ENCODE measurements at regions not wholly inside any gene's neighbourhood (a gene's known extent, or its start where the extent isn't known, plus 50 kb on each side); places are given as distances from the start of the nearest gene placed in this dataset.
"Not testable (repeated sequence)": the region's sequence is repeated elsewhere in the genome, so short reads cannot be mapped to it uniquely, and the experiment has no call there.

DNA sequence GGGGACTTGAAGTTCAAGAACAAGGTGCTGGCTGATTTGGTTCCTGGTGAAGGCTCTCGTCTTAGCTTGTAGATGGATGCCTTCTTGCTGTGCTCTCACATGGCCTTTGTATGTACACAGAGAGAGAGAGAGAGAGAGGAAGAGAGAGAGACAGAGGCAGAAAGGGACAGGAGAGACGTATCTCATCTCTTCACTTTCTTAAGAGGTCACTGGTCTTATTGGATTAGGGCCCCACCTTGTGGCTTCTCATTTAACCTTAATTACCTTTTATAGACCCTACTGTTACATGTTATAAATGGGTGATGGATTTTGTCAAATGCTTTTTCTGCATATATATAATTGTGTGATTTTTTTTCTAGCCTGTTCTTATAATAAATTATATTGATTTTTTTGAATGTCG lies 1444.2 kb downstream of the ADGRL3 start:
- no peak overlapping the region for H2AFZ ChIP-seq (ENCODE audit: low read length, unreplicated experiment)
- no peaks in the 10 kb centered on the region for H3K27me3 ChIP-seq (ENCODE audit: insufficient read depth, low read length)
- no peak overlapping the region for H3K4me3 ChIP-seq (ENCODE audit: low read depth, low read length)
- no peaks in the 10 kb centered on the region for H3K4me1 ChIP-seq (ENCODE audit: control insufficient read depth, insufficient read depth, low read length, unreplicated experiment)
- no peak overlapping the region for H3K27ac ChIP-seq (ENCODE audit: low read depth, low read length)
- H3K79me2 ChIP-seq (ENCODE audit: control insufficient read depth, insufficient read depth, low read length, unreplicated experiment): no peaks in the 10 kb centered on the region
- no peaks in the 10 kb centered on the region for H3K36me3 ChIP-seq (ENCODE audit: insufficient read depth, low read length)

- no peak overlapping the region for H3K27ac ChIP-seq (ENCODE audit: low read depth, low read length)
- H2AFZ ChIP-seq (ENCODE audit: low read length, unreplicated experiment): no peak overlapping the region
- no peaks in the 10 kb centered on the region for H3K27me3 ChIP-seq (ENCODE audit: insufficient read depth, low read length)
- H3K4me3 ChIP-seq (ENCODE audit: low read depth, low read length): no peak overlapping the region
- no peaks in the 10 kb centered on the region for H3K36me3 ChIP-seq (ENCODE audit: insufficient read depth, low read length)
- H3K79me2 ChIP-seq (ENCODE audit: control insufficient read depth, insufficient read depth, low read length, unreplicated experiment): no peaks in the 10 kb centered on the region
- no peaks in the 10 kb centered on the region for H3K4me1 ChIP-seq (ENCODE audit: control insufficient read depth, insufficient read depth, low read length, unreplicated experiment)
Observed at GRCh38 chr4:62640296-62640695, 1440.2 kb downstream of the ADGRL3 start.

DNA sequence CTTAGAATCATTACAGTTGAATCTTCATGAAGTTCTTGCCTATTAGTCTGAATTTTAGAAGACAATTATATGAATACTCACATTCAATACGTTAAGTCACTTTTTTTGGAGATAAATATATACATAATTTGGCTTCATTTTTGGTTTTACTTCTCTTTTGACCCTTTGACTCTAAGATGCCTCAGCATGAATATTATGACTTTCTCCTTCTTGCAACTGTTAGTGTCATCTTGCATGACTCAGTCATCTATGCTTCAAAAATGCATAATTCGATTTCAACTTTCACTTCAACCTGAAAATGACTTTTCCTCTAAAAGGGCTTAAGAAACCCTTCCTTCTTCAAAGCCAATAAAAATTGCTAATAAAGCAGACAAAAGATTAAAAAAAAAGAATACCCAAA lies 1427.5 kb downstream of the ADGRL3 start:
- H3K4me1 ChIP-seq (ENCODE audit: control insufficient read depth, insufficient read depth, low read length, unreplicated experiment): no peaks in the 10 kb centered on the region

DNA sequence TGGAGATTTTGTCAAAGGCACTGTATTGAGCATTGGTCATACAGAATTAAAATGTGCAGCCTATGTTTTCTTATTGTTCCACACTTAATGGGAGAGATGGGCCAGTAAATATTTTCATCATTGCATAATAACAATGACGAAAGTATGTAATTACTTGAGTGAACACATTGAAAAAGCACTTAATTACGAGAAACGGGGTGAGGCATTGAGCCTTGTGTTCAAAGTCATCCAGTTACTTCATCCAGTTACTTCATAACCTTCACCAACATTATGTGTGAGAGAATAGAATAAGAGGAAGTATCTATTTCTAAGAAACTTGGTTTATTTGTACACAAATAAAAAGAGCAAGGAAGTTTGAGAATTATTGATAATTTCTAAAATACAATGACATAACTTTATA lies 1427.0 kb downstream of the ADGRL3 start:
- H3K4me1 ChIP-seq (ENCODE audit: control insufficient read depth, insufficient read depth, low read length, unreplicated experiment): no peaks in the 10 kb centered on the region
- H3K27ac ChIP-seq (ENCODE audit: low read depth, low read length): no peak overlapping the region
- no peak overlapping the region for H3K4me3 ChIP-seq (ENCODE audit: low read depth, low read length)
- no peaks in the 10 kb centered on the region for H3K27me3 ChIP-seq (ENCODE audit: insufficient read depth, low read length)
- H3K79me2 ChIP-seq (ENCODE audit: control insufficient read depth, insufficient read depth, low read length, unreplicated experiment): no peaks in the 10 kb centered on the region
- no peak overlapping the region for H2AFZ ChIP-seq (ENCODE audit: low read length, unreplicated experiment)
- H3K36me3 ChIP-seq (ENCODE audit: insufficient read depth, low read length): no peaks in the 10 kb centered on the region

More for the DNA sequence above, 1427.5 kb downstream of the ADGRL3 start:
- H3K79me2 ChIP-seq (ENCODE audit: control insufficient read depth, insufficient read depth, low read length, unreplicated experiment): no peaks in the 10 kb centered on the region
- no peak overlapping the region for H3K4me3 ChIP-seq (ENCODE audit: low read depth, low read length)
- no peaks in the 10 kb centered on the region for H3K27me3 ChIP-seq (ENCODE audit: insufficient read depth, low read length)
- no peak overlapping the region for H2AFZ ChIP-seq (ENCODE audit: low read length, unreplicated experiment)
- H3K36me3 ChIP-seq (ENCODE audit: insufficient read depth, low read length): no peaks in the 10 kb centered on the region
- H3K27ac ChIP-seq (ENCODE audit: low read depth, low read length): no peak overlapping the region

DNA sequence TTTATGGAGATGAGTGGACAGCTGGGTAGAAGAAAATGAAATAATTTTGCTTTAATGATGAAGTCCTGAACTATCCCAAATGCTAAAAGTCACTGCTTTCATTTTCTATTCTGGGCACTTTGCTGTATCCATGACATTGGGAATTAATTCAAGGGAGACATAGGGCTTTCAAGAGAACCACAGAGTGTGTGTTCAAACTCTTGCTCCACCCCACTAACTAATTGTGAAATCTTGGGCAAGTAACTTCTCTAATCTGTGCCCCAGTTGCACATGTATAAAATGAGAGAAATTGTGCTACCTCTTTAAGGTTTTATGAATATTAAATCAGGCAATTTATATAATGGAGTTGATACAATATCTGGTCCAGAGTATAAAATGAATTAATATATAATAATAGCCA lies 1422.0 kb downstream of the ADGRL3 start:
- H3K27ac ChIP-seq (ENCODE audit: low read depth, low read length): no peak overlapping the region
- H3K36me3 ChIP-seq (ENCODE audit: insufficient read depth, low read length): no peaks in the 10 kb centered on the region
- no peaks in the 10 kb centered on the region for H3K4me1 ChIP-seq (ENCODE audit: control insufficient read depth, insufficient read depth, low read length, unreplicated experiment)
- no peaks in the 10 kb centered on the region for H3K79me2 ChIP-seq (ENCODE audit: control insufficient read depth, insufficient read depth, low read length, unreplicated experiment)
- H3K4me3 ChIP-seq (ENCODE audit: low read depth, low read length): no peak overlapping the region
- no peak overlapping the region for H2AFZ ChIP-seq (ENCODE audit: low read length, unreplicated experiment)
- no peaks in the 10 kb centered on the region for H3K27me3 ChIP-seq (ENCODE audit: insufficient read depth, low read length)

DNA sequence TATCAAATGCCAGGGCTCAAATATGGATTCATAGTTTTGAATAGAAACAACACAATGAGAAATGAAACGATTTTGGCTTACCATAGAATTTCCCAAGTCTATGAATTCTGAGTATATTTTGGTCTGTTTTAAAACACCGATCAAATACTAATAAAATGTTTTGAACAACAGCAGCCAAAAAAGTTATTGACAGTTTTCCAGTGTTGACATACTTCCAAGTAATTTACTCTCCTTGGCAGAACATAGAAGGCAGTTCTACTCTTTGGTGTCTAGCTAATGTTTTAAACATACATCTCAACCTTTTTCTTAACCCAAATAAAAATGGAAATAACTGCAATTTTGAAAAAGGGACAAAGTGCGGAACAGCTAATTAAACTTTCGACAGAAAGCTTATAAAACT lies 1419.8 kb downstream of the ADGRL3 start:
- Histone ChIP-seq H3K4me3 (ENCODE audit: low read depth, low read length) (no peak overlapping the region), H3K4me1 (ENCODE audit: control insufficient read depth, insufficient read depth, low read length, unreplicated experiment) (no peaks in the 10 kb centered on the region), H3K27me3 (ENCODE audit: insufficient read depth, low read length) (no peaks in the 10 kb centered on the region), H2AFZ (ENCODE audit: low read length, unreplicated experiment) (no peak overlapping the region), H3K27ac (ENCODE audit: low read depth, low read length) (no peak overlapping the region), H3K79me2 (ENCODE audit: control insufficient read depth, insufficient read depth, low read length, unreplicated experiment) (no peaks in the 10 kb centered on the region), H3K36me3 (ENCODE audit: insufficient read depth, low read length) (no peaks in the 10 kb centered on the region)

DNA sequence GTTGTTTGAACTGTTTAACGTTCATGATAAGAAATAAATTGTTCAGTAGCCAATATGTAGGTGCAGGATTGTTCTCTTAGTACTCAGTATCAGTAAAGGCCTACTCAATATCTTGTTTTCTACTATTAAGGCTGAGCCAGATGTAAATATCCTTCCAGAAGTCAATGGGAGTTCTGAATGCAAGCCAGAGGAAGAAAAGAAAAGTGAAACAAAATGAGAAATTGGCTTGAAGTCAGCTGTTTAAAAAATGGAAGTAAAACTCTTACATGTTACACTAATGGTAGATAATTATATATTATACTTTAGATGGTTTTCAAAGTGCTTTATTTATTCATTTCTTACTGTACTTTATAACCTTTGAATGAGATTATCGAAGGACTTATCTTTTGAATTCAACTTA lies 1417.9 kb downstream of the ADGRL3 start:
- no peak overlapping the region for H3K27ac ChIP-seq (ENCODE audit: low read depth, low read length)
- no peak overlapping the region for H3K4me3 ChIP-seq (ENCODE audit: low read depth, low read length)
- no peaks in the 10 kb centered on the region for H3K27me3 ChIP-seq (ENCODE audit: insufficient read depth, low read length)
- H2AFZ ChIP-seq (ENCODE audit: low read length, unreplicated experiment): no peak overlapping the region
- H3K4me1 ChIP-seq (ENCODE audit: control insufficient read depth, insufficient read depth, low read length, unreplicated experiment): no peaks in the 10 kb centered on the region
- H3K36me3 ChIP-seq (ENCODE audit: insufficient read depth, low read length): no peaks in the 10 kb centered on the region
- no peaks in the 10 kb centered on the region for H3K79me2 ChIP-seq (ENCODE audit: control insufficient read depth, insufficient read depth, low read length, unreplicated experiment)

DNA sequence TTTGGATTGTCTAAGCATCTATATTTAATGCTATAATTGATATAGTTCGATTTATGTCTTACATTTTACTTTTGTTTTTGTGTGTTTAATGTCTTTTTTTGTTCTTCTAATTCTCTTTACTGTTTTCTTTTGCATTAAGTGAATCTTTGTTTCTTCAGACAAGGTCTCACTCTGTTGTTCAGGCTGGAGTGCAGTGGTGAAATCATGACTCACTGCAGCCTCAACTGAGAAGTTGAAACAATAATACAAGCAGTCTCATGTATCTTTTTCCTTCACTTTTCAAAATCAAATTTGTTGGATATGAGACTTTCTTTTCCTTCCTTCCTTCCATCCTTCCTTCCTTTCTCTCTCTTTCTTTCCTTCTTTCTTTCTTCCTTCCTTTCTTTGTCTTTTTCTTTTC lies 1401.6 kb downstream of the ADGRL3 start:
- Histone ChIP-seq H3K79me2 (ENCODE audit: control insufficient read depth, insufficient read depth, low read length, unreplicated experiment) (no peaks in the 10 kb centered on the region), H3K4me1 (ENCODE audit: control insufficient read depth, insufficient read depth, low read length, unreplicated experiment) (no peaks in the 10 kb centered on the region), H3K4me3 (ENCODE audit: low read depth, low read length) (no peak overlapping the region), H3K27me3 (ENCODE audit: insufficient read depth, low read length) (no peaks in the 10 kb centered on the region), H3K36me3 (ENCODE audit: insufficient read depth, low read length) (no peaks in the 10 kb centered on the region), H3K27ac (ENCODE audit: low read depth, low read length) (no peak overlapping the region), H2AFZ (ENCODE audit: low read length, unreplicated experiment) (no peak overlapping the region)

DNA sequence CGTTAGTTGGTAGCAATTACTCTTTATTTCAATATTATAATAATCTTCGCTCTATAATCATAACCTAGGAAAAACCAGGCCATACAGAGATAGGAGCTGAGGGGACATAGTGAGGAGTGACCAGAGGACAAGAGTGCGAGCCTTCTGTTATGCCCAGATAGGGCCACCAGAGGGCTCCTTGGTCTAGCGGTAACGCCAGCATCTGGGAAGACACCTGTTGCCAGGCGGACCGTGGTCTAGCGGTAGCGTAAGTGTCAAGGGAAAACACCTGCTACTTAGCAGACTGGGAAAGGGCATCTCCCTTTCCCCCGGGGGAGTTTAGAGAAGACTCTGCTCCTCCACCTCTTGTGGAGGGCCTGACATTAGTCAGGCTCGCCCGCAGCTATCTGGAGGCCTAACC lies 1395.1 kb downstream of the ADGRL3 start:
- not testable (repeated sequence) for H3K4me3 ChIP-seq (ENCODE audit: low read depth, low read length); H3K27me3 ChIP-seq (ENCODE audit: insufficient read depth, low read length); H3K27ac ChIP-seq (ENCODE audit: low read depth, low read length); H3K79me2 ChIP-seq (ENCODE audit: control insufficient read depth, insufficient read depth, low read length, unreplicated experiment); H2AFZ ChIP-seq (ENCODE audit: low read length, unreplicated experiment); H3K36me3 ChIP-seq (ENCODE audit: insufficient read depth, low read length); H3K4me1 ChIP-seq (ENCODE audit: control insufficient read depth, insufficient read depth, low read length, unreplicated experiment)

DNA sequence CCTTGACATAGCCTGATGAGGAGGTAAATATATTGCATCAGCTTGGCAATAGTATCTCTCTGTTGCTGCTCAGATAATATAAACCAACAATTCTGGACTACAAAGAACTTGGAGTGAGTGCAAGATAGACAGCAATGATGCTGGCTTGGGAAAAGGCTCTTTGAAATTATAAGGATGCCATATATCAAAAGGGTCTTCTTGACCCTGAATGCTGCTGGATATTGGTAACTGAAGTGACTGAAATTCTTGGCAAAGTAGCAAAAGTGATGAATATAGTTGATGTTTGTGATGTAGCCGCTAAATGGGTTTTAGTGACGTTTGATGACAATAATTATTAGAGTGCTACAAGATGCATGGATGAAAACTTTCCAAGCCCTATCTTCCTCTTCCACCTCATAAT lies 1391.6 kb downstream of the ADGRL3 start:
- H3K4me3 ChIP-seq (ENCODE audit: low read depth, low read length): no peak overlapping the region
- no peaks in the 10 kb centered on the region for H3K36me3 ChIP-seq (ENCODE audit: insufficient read depth, low read length)
- no peaks in the 10 kb centered on the region for H3K4me1 ChIP-seq (ENCODE audit: control insufficient read depth, insufficient read depth, low read length, unreplicated experiment)
- no peak overlapping the region for H2AFZ ChIP-seq (ENCODE audit: low read length, unreplicated experiment)
- H3K27me3 ChIP-seq (ENCODE audit: insufficient read depth, low read length): no peaks in the 10 kb centered on the region
- H3K79me2 ChIP-seq (ENCODE audit: control insufficient read depth, insufficient read depth, low read length, unreplicated experiment): no peaks in the 10 kb centered on the region
- no peak overlapping the region for H3K27ac ChIP-seq (ENCODE audit: low read depth, low read length)

DNA sequence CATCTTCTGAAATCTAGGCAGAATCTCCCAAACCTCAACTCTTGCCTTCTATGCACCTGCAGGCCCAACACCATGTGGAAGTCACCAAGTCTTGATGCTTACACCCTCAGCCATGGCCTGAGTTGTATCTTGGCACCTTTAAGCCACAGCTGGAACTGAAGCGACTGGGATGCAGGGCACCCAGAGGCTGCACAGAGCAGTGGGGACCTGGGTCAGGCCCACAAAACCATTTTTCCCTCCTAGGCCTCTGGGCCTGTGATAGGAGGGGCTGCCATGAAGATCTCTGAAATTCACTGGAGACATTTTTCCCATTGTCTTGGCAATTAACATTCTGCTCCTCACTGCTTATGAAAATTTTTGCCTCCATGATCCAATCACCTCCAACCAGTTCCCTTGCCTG lies 1388.5 kb downstream of the ADGRL3 start:
- no peak overlapping the region for H3K4me3 ChIP-seq (ENCODE audit: low read depth, low read length)
- no peaks in the 10 kb centered on the region for H3K27me3 ChIP-seq (ENCODE audit: insufficient read depth, low read length)
- H3K4me1 ChIP-seq (ENCODE audit: control insufficient read depth, insufficient read depth, low read length, unreplicated experiment): no peaks in the 10 kb centered on the region
- H2AFZ ChIP-seq (ENCODE audit: low read length, unreplicated experiment): no peak overlapping the region
- no peaks in the 10 kb centered on the region for H3K36me3 ChIP-seq (ENCODE audit: insufficient read depth, low read length)
- H3K79me2 ChIP-seq (ENCODE audit: control insufficient read depth, insufficient read depth, low read length, unreplicated experiment): no peaks in the 10 kb centered on the region
- H3K27ac ChIP-seq (ENCODE audit: low read depth, low read length): no peak overlapping the region

DNA sequence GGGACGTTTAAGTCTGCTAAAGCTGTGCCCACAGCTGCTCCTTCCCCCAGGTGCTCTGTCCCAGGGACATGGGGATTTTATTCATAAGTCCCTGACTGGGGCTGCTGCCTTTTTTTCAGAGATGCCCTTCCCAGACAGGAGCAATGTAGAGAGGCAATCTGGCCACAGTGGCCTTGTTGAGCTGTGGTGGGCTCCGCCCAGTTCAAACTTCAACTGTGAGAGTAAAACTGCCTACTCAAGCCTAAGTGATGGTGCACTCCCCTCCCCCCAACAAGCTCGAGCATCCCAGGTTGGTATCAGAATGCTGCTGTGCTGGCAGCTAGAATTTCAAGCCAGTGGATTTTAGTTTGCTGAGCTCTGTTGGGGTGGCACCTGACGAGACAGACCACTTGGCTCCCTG lies 1371.4 kb downstream of the ADGRL3 start:
- Histone ChIP-seq H3K4me1 (ENCODE audit: control insufficient read depth, insufficient read depth, low read length, unreplicated experiment) (no peaks in the 10 kb centered on the region), H3K27me3 (ENCODE audit: insufficient read depth, low read length) (no peaks in the 10 kb centered on the region), H3K79me2 (ENCODE audit: control insufficient read depth, insufficient read depth, low read length, unreplicated experiment) (no peaks in the 10 kb centered on the region), H2AFZ (ENCODE audit: low read length, unreplicated experiment) (no peak overlapping the region), H3K27ac (ENCODE audit: low read depth, low read length) (no peak overlapping the region), H3K4me3 (ENCODE audit: low read depth, low read length) (no peak overlapping the region), H3K36me3 (ENCODE audit: insufficient read depth, low read length) (no peaks in the 10 kb centered on the region)

All from ACC112 (cell line).